GM06990 (cell line): ENCODE measurements at regions not wholly inside any gene's neighbourhood (a gene's known extent, or its start where the extent isn't known, plus 50 kb on each side); places are given as distances from the start of the nearest gene placed in this dataset.

Experiments used
- DNase-seq: peaks from one replicate; pipeline ENCODE4 v3.0.0-alpha.2; 2011; ENCODE audit not compliant: insufficient read length; ENCODE audit errors: extremely low read depth
- H3K27me3 ChIP-seq: replicated peaks from 2 replicates; pipeline ENCODE4 v1.6.0; 2011; ENCODE audit warnings: low read length; ENCODE audit not compliant: control insufficient read depth, insufficient read depth
- H3K36me3 ChIP-seq: 2 replicates; pipeline ENCODE4 v1.5.1; 2011; ENCODE audit warnings: low read length; ENCODE audit not compliant: control insufficient read depth, insufficient read depth
- H3K4me3 ChIP-seq: replicated peaks from 2 replicates; pipeline ENCODE4 v1.5.1; 2011; ENCODE audit warnings: low read depth, mild to moderate bottlenecking, control low read depth, low read length
- CTCF ChIP-seq: IDR thresholded peaks from 2 replicates; pipeline ENCODE4 v1.5.1; 2011; ENCODE audit warnings: low read length, control low read depth, mild to moderate bottlenecking, inconsistent platforms; ENCODE audit not compliant: insufficient read depth, poor library complexity, severe bottlenecking

- no peaks in the 10 kb centered on the region for H3K36me3 ChIP-seq
- no peaks in the 10 kb centered on the region for H3K27me3 ChIP-seq
- no peak for TF ChIP-seq CTCF
- no peak overlapping the region for H3K4me3 ChIP-seq
- no peak for DNase-seq
Measured at GRCh38 chr9:79912318-79913070, 340.7 kb downstream of the TLE4 start.

GRCh38 chr9:79911724-79912123 is 340.0 kb downstream of the TLE4 start:
- no peak for TF ChIP-seq CTCF
- H3K27me3 ChIP-seq = no peaks in the 10 kb centered on the region
- H3K4me3 ChIP-seq = no peak overlapping the region
- H3K36me3 ChIP-seq = no peaks in the 10 kb centered on the region
- no peak for DNase-seq

GRCh38 chr9:79902825-79903600 is 331.2 kb downstream of the TLE4 start:
- DNase-seq = no peak
- Histone ChIP-seq H3K4me3 (no peak overlapping the region), H3K36me3 (no peaks in the 10 kb centered on the region), H3K27me3 (no peaks in the 10 kb centered on the region)
- TF ChIP-seq CTCF = no peak

- DNase-seq = no peak
Measured at GRCh38 chr9:79900754-79901153, 329.0 kb downstream of the TLE4 start.

GRCh38 chr9:79896390-79896980 is 324.7 kb downstream of the TLE4 start:
- Histone ChIP-seq H3K36me3 (no peaks in the 10 kb centered on the region), H3K27me3 (no peaks in the 10 kb centered on the region), H3K4me3 (no peak overlapping the region)
- no peak for DNase-seq
- TF ChIP-seq CTCF = no peak

More at GRCh38 chr9:79900754-79901153, 329.0 kb downstream of the TLE4 start:
- Histone ChIP-seq H3K36me3 (no peaks in the 10 kb centered on the region), H3K27me3 (no peaks in the 10 kb centered on the region), H3K4me3 (no peak overlapping the region)
- no peak for TF ChIP-seq CTCF
